Stimulated activated CD4-positive, alpha-beta T cell treated with anti-CD3 and anti-CD28 coated beads, Interleukin-1b, Interleukin-23, amount 100 ng/mL, for 4 hours (primary cell): ENCODE measurements at regions not wholly inside any gene's neighbourhood (a gene's known extent, or its start where the extent isn't known, plus 50 kb on each side); places are given as distances from the start of the nearest gene placed in this dataset.

Experiments used
- DNase-seq, 2 donors: peaks; one replicate each; pipeline ENCODE4 v3.0.0-alpha.2; 2020; ENCODE audit warnings: low read depth in 2 of 2

GRCh38 chr14:62373944-62374343 is 611.7 kb downstream of the SNAPC1 start:
- no peak for DNase-seq

GRCh38 chr14:62378057-62378456 is 615.8 kb downstream of the SNAPC1 start:
- DNase-seq: no peak

- no peak for DNase-seq
Observed at GRCh38 chr14:62381311-62382070, 619.3 kb downstream of the SNAPC1 start.

GRCh38 chr14:62409169-62409568 is 636.1 kb downstream of the KCNH5 start:
- no peak for DNase-seq

- DNase-seq: no peak
Observed at GRCh38 chr14:62409626-62410300, 635.5 kb downstream of the KCNH5 start.

- DNase-seq: no peak
Observed at GRCh38 chr14:62420847-62421246, 624.4 kb downstream of the KCNH5 start.

GRCh38 chr14:62428429-62429203 is 616.6 kb downstream of the KCNH5 start:
- DNase-seq: no peak

GRCh38 chr14:62429683-62430082 is 615.6 kb downstream of the KCNH5 start:
- no peak for DNase-seq

GRCh38 chr14:62431496-62431895 is 613.8 kb downstream of the KCNH5 start:
- DNase-seq: no peak

- DNase-seq: no peak
Observed at GRCh38 chr14:62432955-62433354, 612.3 kb downstream of the KCNH5 start.

- no peak for DNase-seq
Observed at GRCh38 chr14:62436261-62436660, 609.0 kb downstream of the KCNH5 start.

GRCh38 chr14:62439210-62439609 is 606.0 kb downstream of the KCNH5 start:
- DNase-seq: no peak

GRCh38 chr14:62443796-62444195 is 601.5 kb downstream of the KCNH5 start:
- no peak for DNase-seq

GRCh38 chr14:62445570-62445969 is 599.7 kb downstream of the KCNH5 start:
- DNase-seq: no peak

GRCh38 chr14:62451221-62451620 is 594.0 kb downstream of the KCNH5 start:
- DNase-seq: no peak

GRCh38 chr14:62453226-62453625 is 592.0 kb downstream of the KCNH5 start:
- no peak for DNase-seq

- DNase-seq: no peak
Observed at GRCh38 chr14:62455446-62455845, 589.8 kb downstream of the KCNH5 start.

GRCh38 chr14:62462988-62463387 is 582.3 kb downstream of the KCNH5 start:
- no peak for DNase-seq

- DNase-seq: no peak
Observed at GRCh38 chr14:62468946-62469345, 576.3 kb downstream of the KCNH5 start.

GRCh38 chr14:62470935-62471334 is 574.3 kb downstream of the KCNH5 start:
- DNase-seq: no peak

- no peak for DNase-seq
Observed at GRCh38 chr14:62491146-62491545, 554.1 kb downstream of the KCNH5 start.

GRCh38 chr14:62497708-62498107 is 547.5 kb downstream of the KCNH5 start:
- DNase-seq: no peak
